Neuronal stem cell (in vitro differentiated cells): ENCODE measurements at regions not wholly inside any gene's neighbourhood (a gene's known extent, or its start where the extent isn't known, plus 50 kb on each side); places are given as distances from the start of the nearest gene placed in this dataset.

Experiments
- DNase-seq: peaks from one replicate; pipeline ENCODE4 v3.0.0-alpha.2; 2013; ENCODE audit warnings: low spot score
- H2AFZ ChIP-seq: one replicate; pipeline ENCODE4 v1.6.1; 2013; ENCODE audit warnings: mild to moderate bottlenecking, low read length, inconsistent platforms
- H2AK5ac ChIP-seq: 2 replicates; pipeline ENCODE4 v1.6.1; 2013; ENCODE audit warnings: low read depth, mild to moderate bottlenecking, inconsistent platforms, low read length, moderate library complexity, mixed read lengths
- H2BK120ac ChIP-seq: 2 replicates; pipeline ENCODE4 v1.6.1; 2013; ENCODE audit warnings: low read depth, mild to moderate bottlenecking, inconsistent platforms, low read length, moderate library complexity, mixed read lengths
- H2BK12ac ChIP-seq: one replicate; pipeline ENCODE4 v1.6.1; 2013; ENCODE audit warnings: low read length, inconsistent platforms
- H2BK15ac ChIP-seq: 2 replicates; pipeline ENCODE4 v1.6.1; 2013; ENCODE audit warnings: mild to moderate bottlenecking, low read length, inconsistent platforms, mixed read lengths
- H2BK5ac ChIP-seq: one replicate; pipeline ENCODE4 v1.6.1; 2013; ENCODE audit warnings: inconsistent platforms, mild to moderate bottlenecking, low read length, moderate library complexity
- H3K14ac ChIP-seq: one replicate; pipeline ENCODE4 v1.6.1; 2013; ENCODE audit warnings: low read length, inconsistent platforms
- H3K18ac ChIP-seq: 2 replicates; pipeline ENCODE4 v1.6.1; 2013; ENCODE audit warnings: low read length, inconsistent platforms
- H3K23ac ChIP-seq: 2 replicates; pipeline ENCODE4 v1.6.1; 2013; ENCODE audit warnings: low read depth, mild to moderate bottlenecking, mixed read lengths, low read length, inconsistent platforms; ENCODE audit not compliant: poor library complexity
- H3K27ac ChIP-seq: replicated peaks from 3 replicates; pipeline ENCODE4 v1.5.1; 2013; ENCODE audit warnings: low read length, inconsistent platforms
- H3K27me3 ChIP-seq, 3 experiments: 2 replicates each; pipeline ENCODE4 v1.6.1; 2013; ENCODE audit warnings: low read length in 3 of 3, mild to moderate bottlenecking in 2 of 3, inconsistent platforms in 1 of 3, low read depth in 1 of 3, mixed read lengths in 1 of 3, moderate library complexity in 1 of 3; ENCODE audit not compliant: control insufficient read depth in 3 of 3, insufficient read depth in 3 of 3
- H3K36me3 ChIP-seq, 2 donors: replicated peaks in 1 of 2; 2 replicates each; pipeline ENCODE4 v1.6.1; 2013; ENCODE audit warnings: low read length in 2 of 2; ENCODE audit not compliant: control insufficient read depth in 2 of 2, insufficient read depth in 2 of 2
- H3K4ac ChIP-seq: 2 replicates; pipeline ENCODE4 v1.6.1; 2013; ENCODE audit warnings: inconsistent platforms, mild to moderate bottlenecking, low read length, moderate library complexity
- H3K4me1 ChIP-seq, 2 donors: 1 replicate in 1 of 2; 2 replicates in 1 of 2; pipeline ENCODE4 v1.6.1; 2013; ENCODE audit warnings: low read length in 2 of 2, low read depth in 1 of 2; ENCODE audit not compliant: control insufficient read depth in 2 of 2, insufficient read depth in 1 of 2
- H3K4me2 ChIP-seq: one replicate; pipeline ENCODE4 v1.6.1; 2013; ENCODE audit warnings: mild to moderate bottlenecking, low read length, inconsistent platforms; ENCODE audit not compliant: insufficient read depth, poor library complexity, severe bottlenecking
- H3K4me3 ChIP-seq, 2 donors: 2 replicates each; pipeline ENCODE4 v1.5.1; 2013; ENCODE audit warnings: low read length in 2 of 2, mild to moderate bottlenecking in 2 of 2, inconsistent platforms in 1 of 2, moderate library complexity in 1 of 2
- H3K79me1 ChIP-seq: one replicate; pipeline ENCODE4 v1.6.1; 2013; ENCODE audit warnings: low read depth, mild to moderate bottlenecking, inconsistent platforms, low read length, moderate library complexity
- H3K9ac ChIP-seq: one replicate; pipeline ENCODE4 v1.6.1; 2013; ENCODE audit warnings: mild to moderate bottlenecking, low read depth, low read length, inconsistent platforms; ENCODE audit not compliant: poor library complexity
- H3K9me3 ChIP-seq, 2 donors: replicated peaks in 1 of 2; 2 replicates each; pipeline versions ENCODE3 to v1.6.1; 2013; ENCODE audit warnings: low read length in 2 of 2, mild to moderate bottlenecking in 2 of 2, inconsistent platforms in 1 of 2, low read depth in 1 of 2, mixed read lengths in 1 of 2, moderate library complexity in 1 of 2; ENCODE audit not compliant: control insufficient read depth in 2 of 2, insufficient read depth in 1 of 2
- H4K8ac ChIP-seq: one replicate; pipeline ENCODE4 v1.6.1; 2013; ENCODE audit warnings: low read depth, mild to moderate bottlenecking, inconsistent platforms, low read length, moderate library complexity
- H4K91ac ChIP-seq: one replicate; pipeline ENCODE4 v1.6.1; 2013; ENCODE audit warnings: low read length, low read depth, mild to moderate bottlenecking, inconsistent platforms; ENCODE audit not compliant: poor library complexity
- WGBS, 2 donors: extraction: QIAGEN DNeasy Blood & Tissue Kit; methylation state at CpG; one replicate each; pipeline ENCODE4 v1.1.7; 2013; ENCODE audit warnings: missing lambda C conversion rate in 2 of 2, mixed read lengths in 1 of 2; ENCODE audit not compliant: insufficient read length in 2 of 2, insufficient replicate concordance in 1 of 2; ENCODE audit errors: extremely low coverage in 2 of 2; 5-methylcytosine and 5-hydroxymethylcytosine counted together

DNA sequence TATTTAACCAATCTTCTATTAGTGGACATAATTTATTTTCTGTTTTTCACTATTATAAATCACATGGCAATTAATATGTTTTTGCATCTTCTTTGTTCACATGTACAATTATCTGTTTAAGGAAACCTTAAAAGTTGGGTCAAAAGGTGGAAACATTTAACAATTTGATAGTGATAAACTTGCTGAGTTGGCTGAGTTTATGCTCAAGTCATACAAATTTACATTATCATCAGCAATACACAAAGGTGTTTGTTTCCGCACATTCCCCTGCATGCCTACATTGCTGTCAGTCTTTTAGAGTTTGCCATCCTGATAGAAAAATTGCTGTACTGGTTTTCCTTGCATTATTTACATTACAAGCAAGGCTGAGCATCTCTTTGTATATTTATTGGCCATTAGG, 139.5 kb downstream of the KCNRG start:
- no peak overlapping the region for H3K4me2 ChIP-seq
- no CpG with 5 or more reads among the region's 1 CpG for WGBS, 2 donors

GRCh38 chr13:50156140-50156539, 140.9 kb downstream of the KCNRG start:
- no peak overlapping the region for H2BK15ac ChIP-seq
- H3K18ac ChIP-seq, result no peak overlapping the region
- H3K9me3 ChIP-seq, result no peaks in the 10 kb centered on the region
- no peaks in the 10 kb centered on the region for H3K36me3 ChIP-seq
- no peak for DNase-seq
- no peak overlapping the region for H3K14ac ChIP-seq
- H2BK12ac ChIP-seq, result no peak overlapping the region
- no peak overlapping the region for H4K8ac ChIP-seq
- H4K91ac ChIP-seq, result no peak overlapping the region
- H3K4me3 ChIP-seq, result no peak overlapping the region
- no peak overlapping the region for H3K4ac ChIP-seq
- H2AFZ ChIP-seq, result peak overlapping the region; percentile 60
- H2AK5ac ChIP-seq, result no peak overlapping the region
- H3K79me1 ChIP-seq, result no peaks in the 10 kb centered on the region
- no peak overlapping the region for H2BK5ac ChIP-seq
- H3K27ac ChIP-seq, result no peak overlapping the region
- peaks cover 0 to 23% of the 10 kb centered on the region in 2 donors for H3K4me1 ChIP-seq
- no peak overlapping the region for H2BK120ac ChIP-seq
- no peaks in the 10 kb centered on the region for H3K27me3 ChIP-seq
- H3K23ac ChIP-seq, result no peak overlapping the region
- H3K4me2 ChIP-seq, result no peak overlapping the region
- no peak overlapping the region for H3K9ac ChIP-seq
- no CpG with 5 or more reads among the region's 1 CpG for WGBS, 2 donors

More for the DNA sequence above, 139.5 kb downstream of the KCNRG start:
- Histone ChIP-seq H3K18ac (no peak overlapping the region), H3K36me3 (no peaks in the 10 kb centered on the region), H3K27ac (no peak overlapping the region), H2AFZ (no peak overlapping the region), H2BK5ac (no peak overlapping the region), H3K27me3 (no peaks in the 10 kb centered on the region), H3K4me3 (no peak overlapping the region), H4K91ac (no peak overlapping the region), H3K4me1 (peaks cover 0 to 25% of the 10 kb centered on the region in 2 donors), H3K9me3 (no peaks in the 10 kb centered on the region), H2BK120ac (no peak overlapping the region), H2AK5ac (no peak overlapping the region), H3K9ac (no peak overlapping the region), H4K8ac (no peak overlapping the region), H3K79me1 (no peaks in the 10 kb centered on the region), H3K23ac (no peak overlapping the region), H2BK15ac (no peak overlapping the region), H3K14ac (no peak overlapping the region), H3K4ac (no peak overlapping the region), H2BK12ac (no peak overlapping the region)
- no peak for DNase-seq

DNA sequence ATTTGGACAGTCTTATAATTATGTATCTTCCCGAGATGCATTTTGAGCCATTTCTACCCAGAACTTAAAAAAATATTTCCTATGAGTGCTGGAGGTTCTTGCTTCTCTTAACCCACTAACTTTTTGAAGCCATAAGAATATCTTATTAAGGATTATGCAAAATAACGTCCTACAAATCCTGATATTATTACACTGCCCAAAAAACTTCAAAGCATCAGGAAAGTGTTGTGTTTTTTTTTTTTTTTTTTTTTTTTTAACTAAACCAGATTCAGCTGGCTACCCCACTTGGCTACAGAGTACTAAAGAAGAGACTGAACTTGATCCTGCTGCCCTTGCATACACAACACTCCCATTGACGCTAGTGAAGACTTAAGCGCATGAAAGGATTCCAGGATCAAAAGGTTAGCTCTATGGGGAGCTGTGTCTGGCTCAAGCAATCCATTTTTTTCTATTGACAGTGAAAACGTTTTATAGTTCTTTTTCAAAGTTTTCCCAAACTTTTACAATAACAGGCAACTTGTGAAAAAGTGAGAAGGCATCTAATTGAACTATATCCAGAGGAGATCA, 141.4 kb downstream of the KCNRG start:
- H3K4me1 ChIP-seq, result peaks cover 0 to 25% of the 10 kb centered on the region in 2 donors
- no peak overlapping the region for H3K27ac ChIP-seq
- WGBS, 2 donors, result no CpG with 5 or more reads among the region's 5 CpGs
- no peaks in the 10 kb centered on the region for H3K79me1 ChIP-seq
- H3K4me3 ChIP-seq, result no peak overlapping the region
- H3K9me3 ChIP-seq, result no peaks in the 10 kb centered on the region
- H2AFZ ChIP-seq, result peak overlapping the region; percentile 60
- no peak overlapping the region for H3K9ac ChIP-seq
- no peak overlapping the region for H3K4me2 ChIP-seq
- no peak overlapping the region for H3K4ac ChIP-seq
- H2BK12ac ChIP-seq, result no peak overlapping the region
- no peak overlapping the region for H3K23ac ChIP-seq
- no peak overlapping the region for H2BK15ac ChIP-seq
- H3K27me3 ChIP-seq, result no peaks in the 10 kb centered on the region
- no peak overlapping the region for H4K91ac ChIP-seq
- H2BK5ac ChIP-seq, result no peak overlapping the region
- no peaks in the 10 kb centered on the region for H3K36me3 ChIP-seq
- no peak overlapping the region for H2AK5ac ChIP-seq
- H4K8ac ChIP-seq, result no peak overlapping the region
- DNase-seq, result no peak
- H3K18ac ChIP-seq, result no peak overlapping the region
- no peak overlapping the region for H3K14ac ChIP-seq
- no peak overlapping the region for H2BK120ac ChIP-seq

GRCh38 chr13:50158385-50159165, 143.3 kb downstream of the KCNRG start:
- no peak for DNase-seq
- no CpG with 5 or more reads among the region's 4 CpGs for WGBS, 2 donors
- no peak overlapping the region for H3K4ac ChIP-seq
- no peak overlapping the region for H3K9ac ChIP-seq
- H2BK5ac ChIP-seq, result no peak overlapping the region
- H2BK120ac ChIP-seq, result no peak overlapping the region
- no peak overlapping the region for H3K18ac ChIP-seq
- H2BK12ac ChIP-seq, result no peak overlapping the region
- no peak overlapping the region for H4K91ac ChIP-seq
- H3K4me1 ChIP-seq, result peaks cover 0 to 29% of the 10 kb centered on the region in 2 donors
- H3K27me3 ChIP-seq, result no peaks in the 10 kb centered on the region
- no peak overlapping the region for H3K4me2 ChIP-seq
- H2BK15ac ChIP-seq, result no peak overlapping the region
- H3K4me3 ChIP-seq, result no peak overlapping the region
- no peak overlapping the region for H3K23ac ChIP-seq
- no peaks in the 10 kb centered on the region for H3K36me3 ChIP-seq
- H3K9me3 ChIP-seq, result no peaks in the 10 kb centered on the region
- H3K79me1 ChIP-seq, result no peaks in the 10 kb centered on the region
- no peak overlapping the region for H3K27ac ChIP-seq
- H2AK5ac ChIP-seq, result no peak overlapping the region
- H2AFZ ChIP-seq, result no peak overlapping the region
- no peak overlapping the region for H4K8ac ChIP-seq
- no peak overlapping the region for H3K14ac ChIP-seq
